Neural progenitor cell (in vitro differentiated cells): ENCODE measurements at regions not wholly inside any gene's neighbourhood (a gene's known extent, or its start where the extent isn't known, plus 50 kb on each side); places are given as distances from the start of the nearest gene placed in this dataset.
A peak's percentile ranks its signal among the peaks of the same experiment; 100 is the strongest.

Source experiments
- DNase-seq: peaks from one replicate; pipeline ENCODE4 v3.0.0-alpha.2; 2016; ENCODE audit warnings: low spot score
- H2AFZ ChIP-seq: fragments of 200-600 bp; sonication (generic); replicated peaks from 2 replicates; pipeline ENCODE4 v1.6.1; 2016; ENCODE audit warnings: antibody characterized with exemption
- H3F3A ChIP-seq: fragments of 200-600 bp; sonication (generic); 2 replicates; pipeline ENCODE4 v1.6.1; 2016; ENCODE audit warnings: antibody characterized with exemption, low read depth
- H3K27ac ChIP-seq: fragments of 200-600 bp; sonication (generic); 2 replicates; pipeline ENCODE4 v1.5.1; 2016; ENCODE audit warnings: mild to moderate bottlenecking
- H3K27me3 ChIP-seq: fragments of 200-600 bp; sonication (generic); 2 replicates; pipeline ENCODE4 v1.6.1; 2016; ENCODE audit warnings: mild to moderate bottlenecking, moderate library complexity
- H3K36me3 ChIP-seq: fragments of 200-600 bp; sonication (generic); 2 replicates; pipeline ENCODE4 v1.5.1; 2016
- H3K4me1 ChIP-seq: fragments of 200-600 bp; sonication (generic); 2 replicates; pipeline ENCODE4 v1.6.1; 2016; ENCODE audit warnings: mixed run types
- H3K4me2 ChIP-seq: fragments of 200-600 bp; sonication (generic); 2 replicates; pipeline ENCODE4 v1.6.1; 2016
- H3K4me3 ChIP-seq: fragments of 200-600 bp; sonication (generic); 2 replicates; pipeline ENCODE4 v1.5.1; 2016
- H3K79me2 ChIP-seq: fragments of 200-600 bp; sonication (generic); 2 replicates; pipeline ENCODE4 v1.6.1; 2016; ENCODE audit warnings: low read depth
- H3K9ac ChIP-seq: fragments of 200-600 bp; sonication (generic); 2 replicates; pipeline ENCODE4 v1.6.1; 2016
- H3K9me3 ChIP-seq: fragments of 200-600 bp; sonication (generic); 2 replicates; pipeline ENCODE4 v1.5.1; 2016; ENCODE audit warnings: low read depth
- H4K20me1 ChIP-seq: fragments of 200-600 bp; sonication (generic); 2 replicates; pipeline ENCODE4 v1.6.1; 2016; ENCODE audit warnings: low read depth
- H3K27ac Mint-ChIP-seq: 3 replicates; pipeline ENCODE4 v1.8.0; 2021; ENCODE audit warnings: mixed read lengths
- H3K27me3 Mint-ChIP-seq: 2 replicates; pipeline ENCODE4 v1.8.0; 2022; ENCODE audit warnings: low read depth, mild to moderate bottlenecking, inconsistent platforms, moderate library complexity, mixed read lengths; ENCODE audit not compliant: insufficient read depth
- H3K36me3 Mint-ChIP-seq: 3 replicates; pipeline ENCODE4 v1.8.0; 2021; ENCODE audit warnings: mixed read lengths
- H3K4me1 Mint-ChIP-seq: 3 replicates; pipeline ENCODE4 v1.8.0; 2021; ENCODE audit warnings: mixed read lengths
- H3K4me3 Mint-ChIP-seq: 3 replicates; pipeline ENCODE4 v1.8.0; 2021; ENCODE audit warnings: mild to moderate bottlenecking, moderate library complexity, mixed read lengths
- H3K9me3 Mint-ChIP-seq: 3 replicates; pipeline ENCODE4 v1.8.0; 2020; ENCODE audit warnings: mixed read lengths
- CTCF ChIP-seq: fragments of 200-600 bp; sonication (generic); IDR thresholded peaks from 2 replicates; pipeline ENCODE4 v1.5.1; 2017; ENCODE audit warnings: antibody characterized with exemption, mild to moderate bottlenecking
- EZH2 ChIP-seq: fragments of 200-600 bp; sonication (generic); IDR thresholded peaks from 2 replicates; pipeline ENCODE4 v1.6.1; 2017; ENCODE audit warnings: antibody characterized with exemption, mild to moderate bottlenecking, moderate library complexity
- EZH2phosphoT487 ChIP-seq: fragments of 200-600 bp; sonication (generic); IDR thresholded peaks from 2 replicates; pipeline ENCODE4 v1.6.1; 2017; ENCODE audit warnings: antibody characterized with exemption

- H3K36me3 Mint-ChIP-seq, result no peaks in the 10 kb centered on the region
- H3K9ac ChIP-seq, result no peak overlapping the region
- H3K4me1 Mint-ChIP-seq, result no peaks in the 10 kb centered on the region
- peaks cover 6% of the 10 kb centered on the region for H3K9me3 Mint-ChIP-seq
- no peaks in the 10 kb centered on the region for H3K27me3 ChIP-seq
- no peak overlapping the region for H3K4me3 ChIP-seq
- H3K4me3 Mint-ChIP-seq, result no peak overlapping the region
- no peak overlapping the region for H3K27ac ChIP-seq
- no peak overlapping the region for H3K4me2 ChIP-seq
- H3F3A ChIP-seq, result no peaks in the 10 kb centered on the region
- DNase-seq, result no peak
- no peaks in the 10 kb centered on the region for H3K9me3 ChIP-seq
- H3K79me2 ChIP-seq, result no peaks in the 10 kb centered on the region
- H3K4me1 ChIP-seq, result no peaks in the 10 kb centered on the region
- no peak overlapping the region for H2AFZ ChIP-seq
- no peaks in the 10 kb centered on the region for H3K36me3 ChIP-seq
- TF ChIP-seq EZH2, result no peak
- no peak for TF ChIP-seq CTCF
- no peak for TF ChIP-seq EZH2phosphoT487
- no peaks in the 10 kb centered on the region for H4K20me1 ChIP-seq
- no peaks in the 10 kb centered on the region for H3K27me3 Mint-ChIP-seq
- no peak overlapping the region for H3K27ac Mint-ChIP-seq
These were observed 128.7 kb upstream of the NAMPT start for GRCh38 chr7:106413446-106413845.

- peaks cover 2% of the 10 kb centered on the region for H3K27me3 Mint-ChIP-seq
These were observed 120.9 kb upstream of the NAMPT start for GRCh38 chr7:106405697-106406141.

GRCh38 chr7:106402898-106403297 lies 118.1 kb upstream of the NAMPT start:
- H3K79me2 ChIP-seq, result no peaks in the 10 kb centered on the region
- H3F3A ChIP-seq, result no peaks in the 10 kb centered on the region
- Mint-ChIP-seq H3K4me3 (no peak overlapping the region), H3K27me3 (peaks cover 5% of the 10 kb centered on the region), H3K27ac (no peak overlapping the region), H3K9me3 (peaks cover 2% of the 10 kb centered on the region), H3K36me3 (no peaks in the 10 kb centered on the region), H3K4me1 (peaks cover 7% of the 10 kb centered on the region)
- no peak overlapping the region for H2AFZ ChIP-seq
- H3K4me2 ChIP-seq, result no peak overlapping the region
- no peak for DNase-seq
- H3K27me3 ChIP-seq, result no peaks in the 10 kb centered on the region
- no peaks in the 10 kb centered on the region for H4K20me1 ChIP-seq
- TF ChIP-seq EZH2phosphoT487 (no peak), CTCF (no peak), EZH2 (no peak)
- H3K9ac ChIP-seq, result no peak overlapping the region
- H3K9me3 ChIP-seq, result no peaks in the 10 kb centered on the region
- H3K4me1 ChIP-seq, result peaks cover 11% of the 10 kb centered on the region
- H3K4me3 ChIP-seq, result no peak overlapping the region
- no peak overlapping the region for H3K27ac ChIP-seq
- no peaks in the 10 kb centered on the region for H3K36me3 ChIP-seq

More at GRCh38 chr7:106405697-106406141, 120.9 kb upstream of the NAMPT start:
- Histone ChIP-seq H3K9me3 (no peaks in the 10 kb centered on the region), H3K79me2 (no peaks in the 10 kb centered on the region), H3K36me3 (no peaks in the 10 kb centered on the region), H3K4me3 (no peak overlapping the region), H3K27me3 (no peaks in the 10 kb centered on the region), H3F3A (no peaks in the 10 kb centered on the region), H3K4me2 (no peak overlapping the region), H3K27ac (no peak overlapping the region), H2AFZ (no peak overlapping the region), H4K20me1 (no peaks in the 10 kb centered on the region), H3K4me1 (peaks cover 7% of the 10 kb centered on the region), H3K9ac (no peak overlapping the region)
- no peak for DNase-seq
- Mint-ChIP-seq H3K4me3 (no peak overlapping the region), H3K27ac (no peak overlapping the region), H3K9me3 (peaks cover 2% of the 10 kb centered on the region), H3K4me1 (peaks cover 6% of the 10 kb centered on the region), H3K36me3 (no peaks in the 10 kb centered on the region)
- TF ChIP-seq EZH2phosphoT487, result no peak
- TF ChIP-seq EZH2, result no peak

- no peaks in the 10 kb centered on the region for H3K9me3 ChIP-seq
- Mint-ChIP-seq H3K36me3 (no peaks in the 10 kb centered on the region), H3K9me3 (peaks cover 2% of the 10 kb centered on the region), H3K4me1 (peaks cover 7% of the 10 kb centered on the region), H3K27me3 (peaks cover 5% of the 10 kb centered on the region), H3K27ac (no peak overlapping the region), H3K4me3 (no peak overlapping the region)
- no peaks in the 10 kb centered on the region for H3F3A ChIP-seq
- H4K20me1 ChIP-seq, result no peaks in the 10 kb centered on the region
- H3K4me2 ChIP-seq, result no peak overlapping the region
- H2AFZ ChIP-seq, result no peak overlapping the region
- no peak overlapping the region for H3K4me3 ChIP-seq
- H3K79me2 ChIP-seq, result no peaks in the 10 kb centered on the region
- TF ChIP-seq EZH2, result no peak
- no peak for TF ChIP-seq CTCF
- TF ChIP-seq EZH2phosphoT487, result no peak
- no peaks in the 10 kb centered on the region for H3K27me3 ChIP-seq
- H3K4me1 ChIP-seq, result peaks cover 11% of the 10 kb centered on the region
- H3K36me3 ChIP-seq, result no peaks in the 10 kb centered on the region
- DNase-seq, result peak; percentile 29
- H3K9ac ChIP-seq, result no peak overlapping the region
- no peak overlapping the region for H3K27ac ChIP-seq
These were observed 116.1 kb upstream of the NAMPT start for GRCh38 chr7:106400923-106401322.
